T-helper 17 cell (primary cell): ENCODE measurements at regions not wholly inside any gene's neighbourhood (a gene's known extent, or its start where the extent isn't known, plus 50 kb on each side); places are given as distances from the start of the nearest gene placed in this dataset.
"Not testable (repeated sequence)": the region's sequence is repeated elsewhere in the genome, so short reads cannot be mapped to it uniquely, and the experiment has no call there.

Experiments
- ATAC-seq: fragments of 150-1000 bp; cut with Tn5 transposase; 2 replicates; pipeline ENCODE4 v1.10.0; 2021; ENCODE audit warnings: mild to moderate bottlenecking, moderate library complexity
- DNase-seq, 3 donors: peaks; one replicate each; pipeline versions ENCODE4 v3.0.0 to v3.0.0-alpha.2; 2020 to 2021
- H3K9me3 ChIP-seq: one replicate; pipeline ENCODE4 v1.7.0; 2013; ENCODE audit warnings: low read length, mild to moderate bottlenecking; ENCODE audit not compliant: control insufficient read depth, poor library complexity, severe bottlenecking
- H3K27ac Mint-ChIP-seq: one replicate; pipeline ENCODE4 v1.8.0; 2022; ENCODE audit warnings: mild to moderate bottlenecking, moderate library complexity, mixed read lengths
- H3K27me3 Mint-ChIP-seq: one replicate; pipeline ENCODE4 v1.8.0; 2022; ENCODE audit warnings: mixed read lengths
- H3K36me3 Mint-ChIP-seq: one replicate; pipeline ENCODE4 v1.8.0; 2022; ENCODE audit warnings: low read depth, mixed read lengths
- H3K4me1 Mint-ChIP-seq: one replicate; pipeline ENCODE4 v1.8.0; 2022; ENCODE audit warnings: mild to moderate bottlenecking, mixed read lengths
- H3K4me3 Mint-ChIP-seq: one replicate; pipeline ENCODE4 v1.8.0; 2022; ENCODE audit warnings: mild to moderate bottlenecking, moderate library complexity, mixed read lengths

GRCh38 chr5:136840601-136841000 lies 475.3 kb upstream of the TRPC7 start:
- Mint-ChIP-seq H3K27me3 (no peaks in the 10 kb centered on the region), H3K4me3 (no peak overlapping the region), H3K4me1 (no peaks in the 10 kb centered on the region), H3K36me3 (no peaks in the 10 kb centered on the region), H3K27ac (no peak overlapping the region)
- no peaks in the 10 kb centered on the region for H3K9me3 ChIP-seq
- DNase-seq (no peak), ATAC-seq (no peak)

GRCh38 chr5:136836093-136836492 lies 470.7 kb upstream of the TRPC7 start:
- DNase-seq (no peak), ATAC-seq (no peak)
- Mint-ChIP-seq H3K4me1 (no peaks in the 10 kb centered on the region), H3K4me3 (no peak overlapping the region), H3K36me3 (no peaks in the 10 kb centered on the region), H3K27ac (no peak overlapping the region), H3K27me3 (no peaks in the 10 kb centered on the region)
- no peaks in the 10 kb centered on the region for H3K9me3 ChIP-seq

GRCh38 chr5:136820848-136821247 lies 455.5 kb upstream of the TRPC7 start:
- no peaks in the 10 kb centered on the region for H3K27me3 Mint-ChIP-seq
- ATAC-seq: no peak
- no peak overlapping the region for H3K4me3 Mint-ChIP-seq

GRCh38 chr5:136819526-136820302 lies 454.4 kb upstream of the TRPC7 start:
- H3K36me3 Mint-ChIP-seq: no peaks in the 10 kb centered on the region
- no peak for ATAC-seq
- no peaks in the 10 kb centered on the region for H3K27me3 Mint-ChIP-seq
- no peak overlapping the region for H3K4me3 Mint-ChIP-seq
- DNase-seq: no peak
- no peak overlapping the region for H3K27ac Mint-ChIP-seq
- no peaks in the 10 kb centered on the region for H3K4me1 Mint-ChIP-seq
- H3K9me3 ChIP-seq: no peaks in the 10 kb centered on the region

More at GRCh38 chr5:136820848-136821247, 455.5 kb upstream of the TRPC7 start:
- no peaks in the 10 kb centered on the region for H3K36me3 Mint-ChIP-seq
- H3K4me1 Mint-ChIP-seq: no peaks in the 10 kb centered on the region
- no peak overlapping the region for H3K27ac Mint-ChIP-seq
- DNase-seq: no peak
- no peaks in the 10 kb centered on the region for H3K9me3 ChIP-seq

- H3K9me3 ChIP-seq: no peaks in the 10 kb centered on the region
- H3K4me3 Mint-ChIP-seq: no peak overlapping the region
- no peak overlapping the region for H3K27ac Mint-ChIP-seq
- H3K4me1 Mint-ChIP-seq: no peaks in the 10 kb centered on the region
- ATAC-seq (no peak), DNase-seq (no peak)
- no peaks in the 10 kb centered on the region for H3K27me3 Mint-ChIP-seq
- H3K36me3 Mint-ChIP-seq: no peaks in the 10 kb centered on the region
Measured at GRCh38 chr5:136816327-136816726, 451.0 kb upstream of the TRPC7 start.

GRCh38 chr5:136814619-136815378 lies 449.5 kb upstream of the TRPC7 start:
- no peaks in the 10 kb centered on the region for H3K9me3 ChIP-seq
- Mint-ChIP-seq H3K4me3 (no peak overlapping the region), H3K27me3 (no peaks in the 10 kb centered on the region), H3K27ac (no peak overlapping the region), H3K4me1 (no peaks in the 10 kb centered on the region), H3K36me3 (no peaks in the 10 kb centered on the region)
- ATAC-seq (no peak), DNase-seq (no peak)

- H3K4me3 Mint-ChIP-seq, H3K27me3 Mint-ChIP-seq, H3K9me3 ChIP-seq, H3K36me3 Mint-ChIP-seq, H3K4me1 Mint-ChIP-seq, H3K27ac Mint-ChIP-seq, DNase-seq, ATAC-seq: not testable (repeated sequence)
Measured at GRCh38 chr5:136812270-136812669, 446.9 kb upstream of the TRPC7 start.

GRCh38 chr5:136811551-136811950 lies 446.2 kb upstream of the TRPC7 start:
- no peaks in the 10 kb centered on the region for H3K36me3 Mint-ChIP-seq
- no peaks in the 10 kb centered on the region for H3K4me1 Mint-ChIP-seq
- no peaks in the 10 kb centered on the region for H3K9me3 ChIP-seq
- H3K27me3 Mint-ChIP-seq: no peaks in the 10 kb centered on the region
- ATAC-seq (no peak), DNase-seq (no peak)
- no peak overlapping the region for H3K4me3 Mint-ChIP-seq
- H3K27ac Mint-ChIP-seq: no peak overlapping the region

- ATAC-seq (no peak), DNase-seq (no peak)
- no peaks in the 10 kb centered on the region for H3K4me1 Mint-ChIP-seq
- H3K4me3 Mint-ChIP-seq: no peak overlapping the region
- no peak overlapping the region for H3K27ac Mint-ChIP-seq
- H3K27me3 Mint-ChIP-seq: no peaks in the 10 kb centered on the region
- H3K9me3 ChIP-seq: no peaks in the 10 kb centered on the region
- H3K36me3 Mint-ChIP-seq: no peaks in the 10 kb centered on the region
Measured at GRCh38 chr5:136811086-136811485, 445.7 kb upstream of the TRPC7 start.

GRCh38 chr5:136810261-136810801 lies 445.0 kb upstream of the TRPC7 start:
- no peak overlapping the region for H3K27ac Mint-ChIP-seq
- no peak overlapping the region for H3K4me3 Mint-ChIP-seq
- H3K4me1 Mint-ChIP-seq: no peaks in the 10 kb centered on the region
- no peaks in the 10 kb centered on the region for H3K36me3 Mint-ChIP-seq
- H3K9me3 ChIP-seq: no peaks in the 10 kb centered on the region
- ATAC-seq: no peak
- H3K27me3 Mint-ChIP-seq: no peaks in the 10 kb centered on the region
- DNase-seq: no peak

- no peak for ATAC-seq
- Mint-ChIP-seq H3K4me3 (no peak overlapping the region), H3K27ac (no peak overlapping the region), H3K27me3 (no peaks in the 10 kb centered on the region), H3K36me3 (no peaks in the 10 kb centered on the region), H3K4me1 (no peaks in the 10 kb centered on the region)
- H3K9me3 ChIP-seq: no peaks in the 10 kb centered on the region
- DNase-seq: no peak
Measured at GRCh38 chr5:136809382-136809781, 444.0 kb upstream of the TRPC7 start.

- H3K9me3 ChIP-seq: no peaks in the 10 kb centered on the region
- Mint-ChIP-seq H3K27me3 (no peaks in the 10 kb centered on the region), H3K36me3 (no peaks in the 10 kb centered on the region), H3K4me1 (no peaks in the 10 kb centered on the region), H3K4me3 (no peak overlapping the region), H3K27ac (no peak overlapping the region)
- DNase-seq (no peak), ATAC-seq (no peak)
Measured at GRCh38 chr5:136808756-136809155, 443.4 kb upstream of the TRPC7 start.

- no peak for ATAC-seq
- Mint-ChIP-seq H3K27ac (no peak overlapping the region), H3K27me3 (no peaks in the 10 kb centered on the region), H3K4me1 (no peaks in the 10 kb centered on the region), H3K36me3 (no peaks in the 10 kb centered on the region), H3K4me3 (no peak overlapping the region)
- no peak for DNase-seq
- H3K9me3 ChIP-seq: no peaks in the 10 kb centered on the region
Measured at GRCh38 chr5:136805466-136805865, 440.1 kb upstream of the TRPC7 start.
